T-cell (primary cell): ENCODE measurements at regions not wholly inside any gene's neighbourhood (a gene's known extent, or its start where the extent isn't known, plus 50 kb on each side); places are given as distances from the start of the nearest gene placed in this dataset.
"Not testable (repeated sequence)": the region's sequence is repeated elsewhere in the genome, so short reads cannot be mapped to it uniquely, and the experiment has no call there.

Experiments used
- ATAC-seq, 4 experiments: fragments of 200-7000 bp in 3 of 4; fragments of 150-1000 bp in 1 of 4; cut with Tn5 transposase; replicated peaks in 1 of 4; 1 replicate in 3 of 4; 2 replicates in 1 of 4; pipeline ENCODE4 v1.10.0; 2021; ENCODE audit warnings: moderate library complexity in 3 of 4, mild to moderate bottlenecking in 2 of 4, moderate number of reproducible peaks in 1 of 4
- CTCF ChIA-PET, 2 donors: fragments of 300-600 bp; sonication (Branson Sonifier 250); formaldehyde crosslinking; loops; one replicate each; lab custom pipeline; 2022; ENCODE audit warnings: antibody characterized with exemption in 2 of 2; lab: Charles Lee
- POLR2A ChIA-PET, 2 donors: fragments of 300-600 bp; sonication (Branson Sonifier 250); formaldehyde crosslinking; loops; one replicate each; lab custom pipeline; 2022; ENCODE audit warnings: antibody characterized with exemption in 2 of 2; lab: Charles Lee
- DNase-seq, 35 experiments: peaks; one replicate each; pipeline versions ENCODE4 v3.0.0 to v3.0.0-alpha.2; 2013 to 2023
- H3K27ac ChIP-seq: one replicate; pipeline ENCODE4 v1.5.1; 2013; ENCODE audit warnings: low read length
- H3K27me3 ChIP-seq, 2 experiments: replicated peaks in 1 of 2; 1 replicate in 1 of 2; 2 replicates in 1 of 2; pipeline versions ENCODE4 v1.6.1 to v1.7.0; 2013; ENCODE audit warnings: low read length in 1 of 2, mixed read lengths in 1 of 2; ENCODE audit not compliant: control insufficient read depth in 2 of 2, insufficient read depth in 2 of 2; ENCODE audit errors: extremely low read depth in 1 of 2
- H3K36me3 ChIP-seq, 2 donors: 1 replicate in 1 of 2; 2 replicates in 1 of 2; pipeline versions ENCODE4 v1.6.1 to v1.7.0; 2013; ENCODE audit warnings: low read length in 1 of 2; ENCODE audit not compliant: control insufficient read depth in 2 of 2, insufficient read depth in 1 of 2; ENCODE audit errors: extremely low read depth in 1 of 2
- H3K4me1 ChIP-seq, 2 experiments: 1 replicate in 1 of 2; 2 replicates in 1 of 2; pipeline versions ENCODE4 v1.6.1 to v1.7.0; 2013; ENCODE audit warnings: low read length in 2 of 2, mixed read lengths in 1 of 2; ENCODE audit not compliant: insufficient read depth in 2 of 2, control insufficient read depth in 1 of 2; ENCODE audit errors: extremely low read depth in 1 of 2
- H3K4me3 ChIP-seq, 2 donors: 1 replicate in 1 of 2; 2 replicates in 1 of 2; pipeline versions ENCODE4 v1.5.1 to v1.7.0; 2013; ENCODE audit warnings: mild to moderate bottlenecking in 2 of 2, low read length in 1 of 2, moderate library complexity in 1 of 2; ENCODE audit not compliant: control insufficient read depth in 1 of 2; ENCODE audit errors: extremely low read depth in 1 of 2
- H3K9me3 ChIP-seq: 2 replicates; pipeline ENCODE4 v1.7.0; 2013
- H3K27ac Mint-ChIP-seq, 2 donors: one replicate each; pipeline ENCODE4 v1.8.0; 2020 to 2021; ENCODE audit warnings: mild to moderate bottlenecking in 2 of 2, mixed read lengths in 2 of 2
- H3K27me3 Mint-ChIP-seq, 2 donors: one replicate each; pipeline ENCODE4 v1.8.0; 2021 to 2022; ENCODE audit warnings: mixed read lengths in 2 of 2
- H3K36me3 Mint-ChIP-seq: one replicate; pipeline ENCODE4 v1.8.0; 2021; ENCODE audit warnings: mixed read lengths
- H3K4me1 Mint-ChIP-seq, 3 donors: one replicate each; pipeline ENCODE4 v1.8.0; 2020 to 2022; ENCODE audit warnings: mixed read lengths in 3 of 3, mild to moderate bottlenecking in 1 of 3
- H3K4me3 Mint-ChIP-seq, 3 donors: one replicate each; pipeline ENCODE4 v1.8.0; 2020 to 2022; ENCODE audit warnings: mild to moderate bottlenecking in 3 of 3, mixed read lengths in 3 of 3, moderate library complexity in 3 of 3
- H3K9me3 Mint-ChIP-seq, 3 donors: one replicate each; pipeline ENCODE4 v1.8.0; 2020 to 2022; ENCODE audit warnings: mixed read lengths in 3 of 3
- WGBS: methylation state at CpG from one replicate; pipeline ENCODE4 v1.1.5; 2013; ENCODE audit warnings: missing lambda C conversion rate; ENCODE audit not compliant: insufficient coverage; 5-methylcytosine and 5-hydroxymethylcytosine counted together

DNA sequence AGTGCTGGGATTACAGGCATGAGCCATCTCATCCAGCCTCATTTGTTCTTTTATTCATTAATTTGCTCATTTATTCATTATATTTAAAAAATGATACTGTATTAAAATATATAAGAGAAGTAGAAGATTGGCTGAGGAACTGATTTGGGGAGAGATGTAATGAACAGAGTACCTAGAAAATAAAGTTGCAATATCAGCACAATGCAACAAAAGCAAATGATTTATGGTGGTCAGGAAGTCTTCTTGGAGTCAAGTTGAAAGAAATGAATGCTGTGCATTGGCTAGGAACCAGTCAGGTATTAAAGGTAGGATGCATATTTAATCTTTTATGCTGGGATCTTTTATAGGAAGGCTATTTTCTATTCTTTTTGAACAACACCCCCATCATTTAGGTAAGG is 152.2 kb downstream of the C3orf38 start:
- H3K36me3 ChIP-seq = no peaks in the 10 kb centered on the region
- H3K9me3 Mint-ChIP-seq = peaks cover 0 to 7% (median 0%) of the 10 kb centered on the region in 3 donors
- DNase-seq = no peak

DNA sequence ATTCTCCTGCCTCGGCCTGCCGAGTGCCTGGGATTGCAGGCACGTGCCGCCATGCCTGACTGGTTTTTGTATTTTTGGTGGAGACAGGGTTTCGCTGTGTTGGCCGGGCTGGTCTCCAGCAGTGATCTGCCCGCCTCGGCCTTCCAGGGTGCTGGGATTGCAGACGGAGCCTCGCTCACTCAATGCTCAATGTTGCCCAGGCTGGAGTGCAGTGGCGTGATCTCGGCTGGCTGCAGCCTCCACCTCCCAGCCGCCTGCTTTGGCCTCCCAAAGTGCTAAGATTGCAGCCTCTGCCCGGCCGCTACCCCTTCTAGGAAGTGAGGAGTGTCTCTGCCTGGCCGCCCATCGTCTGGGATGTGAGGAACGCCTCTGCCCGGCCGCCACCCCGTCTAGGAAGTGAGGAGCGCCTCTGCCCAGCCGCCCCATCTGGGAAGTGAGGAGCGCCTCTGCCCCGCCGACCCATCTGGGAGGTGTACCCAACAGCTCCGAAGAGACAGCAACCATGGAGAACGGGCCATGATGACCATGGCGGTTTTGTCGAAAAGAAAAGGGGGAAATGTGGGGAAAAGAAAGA is 153.7 kb downstream of the C3orf38 start:
- H3K9me3 Mint-ChIP-seq, CTCF ChIA-PET, H3K4me1 ChIP-seq, H3K36me3 Mint-ChIP-seq, H3K4me3 Mint-ChIP-seq, H3K27me3 Mint-ChIP-seq, H3K27ac Mint-ChIP-seq, H3K27ac ChIP-seq, DNase-seq, POLR2A ChIA-PET, H3K36me3 ChIP-seq, H3K9me3 ChIP-seq, H3K4me3 ChIP-seq, H3K27me3 ChIP-seq, ATAC-seq, H3K4me1 Mint-ChIP-seq: not testable (repeated sequence)
- WGBS = 91% methylated on average over 22 of the region's 30 CpGs

More for the DNA sequence above, 152.2 kb downstream of the C3orf38 start:
- Mint-ChIP-seq H3K4me3 (no peak overlapping the region), H3K27ac (no peak overlapping the region), H3K4me1 (peaks cover 0 to 7% (median 0%) of the 10 kb centered on the region in 3 donors), H3K27me3 (no peaks in the 10 kb centered on the region), H3K36me3 (no peaks in the 10 kb centered on the region)
- CTCF ChIA-PET = no interaction called here
- H3K4me1 ChIP-seq = peaks cover 0 to 4% of the 10 kb centered on the region in 2 experiments
- no peak for ATAC-seq
- POLR2A ChIA-PET = no interaction called here
- no peaks in the 10 kb centered on the region for H3K9me3 ChIP-seq
- no peaks in the 10 kb centered on the region for H3K27me3 ChIP-seq
- H3K4me3 ChIP-seq = no peak overlapping the region
- no peak overlapping the region for H3K27ac ChIP-seq

DNA sequence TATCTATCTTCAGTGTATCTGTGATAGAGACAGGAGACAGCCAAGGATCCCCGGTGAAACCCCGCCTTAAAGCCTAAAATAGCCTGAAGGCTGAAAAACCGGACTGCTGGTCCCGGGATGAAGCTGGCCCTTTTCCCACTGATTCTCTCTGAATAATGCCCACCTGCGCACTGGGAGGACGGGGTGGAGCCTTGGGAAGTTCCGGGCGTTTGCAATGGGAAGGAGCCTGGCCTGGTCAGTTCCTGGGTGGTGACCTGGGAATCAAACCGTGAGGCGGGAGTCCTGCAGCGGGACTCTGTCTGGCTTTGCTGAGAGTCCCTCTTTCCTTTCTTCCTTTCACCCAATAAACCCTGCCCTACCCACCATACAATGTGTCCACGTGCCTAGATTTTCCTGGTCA is 157.9 kb downstream of the C3orf38 start:
- Mint-ChIP-seq H3K4me3 (no peak overlapping the region), H3K27me3 (no peaks in the 10 kb centered on the region), H3K36me3 (no peaks in the 10 kb centered on the region), H3K27ac (no peak overlapping the region), H3K9me3 (peaks cover 0 to 7% (median 0%) of the 10 kb centered on the region in 3 donors), H3K4me1 (no peaks in the 10 kb centered on the region)
- H3K27me3 ChIP-seq = peaks cover 0 to 2% of the 10 kb centered on the region in 2 experiments
- CTCF ChIA-PET = no interaction called here
- H3K27ac ChIP-seq = no peak overlapping the region
- DNase-seq (no peak), ATAC-seq (no peak)
- no peaks in the 10 kb centered on the region for H3K4me1 ChIP-seq
- H3K9me3 ChIP-seq = no peaks in the 10 kb centered on the region
- no peak overlapping the region for H3K4me3 ChIP-seq
- POLR2A ChIA-PET = no interaction called here
- no peaks in the 10 kb centered on the region for H3K36me3 ChIP-seq
- 67% methylated on average over 7 of the region's 12 CpGs for WGBS

DNA sequence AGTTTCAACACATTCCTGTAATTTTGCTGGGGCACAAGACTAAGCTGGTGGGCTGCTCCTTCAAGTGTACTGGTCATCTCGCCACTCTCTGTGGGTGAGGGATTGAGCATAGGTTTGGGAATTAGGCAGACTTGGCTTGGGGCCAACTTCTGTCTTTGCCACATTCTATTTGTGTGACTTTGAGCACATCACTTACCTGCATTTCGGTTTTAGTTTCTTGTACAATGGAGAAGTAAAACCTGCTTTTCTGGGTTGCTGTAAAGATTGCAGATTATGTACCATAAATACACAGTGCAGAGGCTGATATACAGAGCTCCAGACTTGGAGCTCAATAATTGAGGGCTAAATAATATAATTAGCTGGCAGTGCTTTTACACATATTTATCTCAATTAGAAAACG is 162.1 kb downstream of the C3orf38 start:
- Histone ChIP-seq H3K27me3 (peaks cover 0 to 2% of the 10 kb centered on the region in 2 experiments), H3K9me3 (no peaks in the 10 kb centered on the region), H3K36me3 (no peaks in the 10 kb centered on the region), H3K4me1 (no peaks in the 10 kb centered on the region), H3K27ac (no peak overlapping the region), H3K4me3 (no peak overlapping the region)
- Mint-ChIP-seq H3K9me3 (no peaks in the 10 kb centered on the region), H3K36me3 (no peaks in the 10 kb centered on the region), H3K4me3 (no peak overlapping the region), H3K27ac (no peak overlapping the region), H3K4me1 (no peaks in the 10 kb centered on the region), H3K27me3 (no peaks in the 10 kb centered on the region)
- DNase-seq (no peak), ATAC-seq (no peak)
- ChIA-PET CTCF (no interaction called here), POLR2A (no interaction called here)
- 60% methylated on average over 1 of the region's 3 CpGs for WGBS

DNA sequence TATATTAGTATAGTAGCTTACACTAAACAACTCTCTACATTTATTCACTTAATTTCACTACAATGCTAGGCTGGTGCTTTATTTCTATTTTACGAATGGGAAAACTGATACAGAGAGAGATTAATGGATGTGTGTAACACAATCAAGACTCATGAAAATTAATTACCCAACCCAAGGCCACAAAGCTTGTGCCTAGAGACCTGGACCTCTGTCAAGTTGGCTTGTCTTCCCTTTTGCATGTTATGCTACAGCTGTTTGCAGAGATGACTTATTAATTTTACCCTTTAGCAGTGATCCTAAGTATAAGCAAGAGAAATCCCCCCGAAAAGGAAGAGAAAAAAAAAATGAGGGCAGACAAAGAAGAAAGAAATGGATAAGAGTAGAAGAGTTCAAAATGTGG is 162.5 kb downstream of the C3orf38 start:
- Mint-ChIP-seq H3K36me3 (no peaks in the 10 kb centered on the region), H3K4me3 (no peak overlapping the region), H3K27ac (no peak overlapping the region), H3K27me3 (no peaks in the 10 kb centered on the region), H3K9me3 (no peaks in the 10 kb centered on the region), H3K4me1 (no peaks in the 10 kb centered on the region)
- no peak overlapping the region for H3K4me3 ChIP-seq
- no peak overlapping the region for H3K27ac ChIP-seq
- H3K27me3 ChIP-seq = peaks cover 0 to 2% of the 10 kb centered on the region in 2 experiments
- no CpG with 5 or more reads among the region's 2 CpGs for WGBS
- DNase-seq = no peak
- H3K36me3 ChIP-seq = no peaks in the 10 kb centered on the region
- ChIA-PET POLR2A (no interaction called here), CTCF (no interaction called here)
- H3K9me3 ChIP-seq = no peaks in the 10 kb centered on the region
- no peaks in the 10 kb centered on the region for H3K4me1 ChIP-seq
- no peak for ATAC-seq

DNA sequence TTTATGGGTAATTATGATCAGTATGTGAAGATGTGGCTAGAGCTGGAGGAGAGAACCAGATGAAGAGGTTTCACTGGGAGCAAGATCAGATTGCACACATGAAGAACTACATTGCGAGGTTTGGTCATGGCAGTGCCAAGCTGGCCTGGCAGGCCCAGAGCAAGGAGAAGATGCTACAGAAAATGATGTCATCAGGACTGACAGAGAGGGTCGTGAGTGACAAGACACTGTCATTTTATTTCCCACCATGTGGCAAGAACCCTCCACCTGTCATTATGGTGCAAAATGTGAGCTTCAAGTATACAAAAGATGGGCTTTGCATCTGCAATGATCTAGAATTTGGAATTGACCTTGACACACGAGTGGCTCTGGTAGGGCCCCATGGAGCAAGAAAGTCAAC is 168.3 kb downstream of the C3orf38 start:
- 46% methylated on average over 3 of the region's 3 CpGs for WGBS
- no peaks in the 10 kb centered on the region for H3K4me1 Mint-ChIP-seq
- no peak for DNase-seq

More for the DNA sequence above, 168.3 kb downstream of the C3orf38 start:
- Histone ChIP-seq H3K9me3 (no peaks in the 10 kb centered on the region), H3K4me1 (no peaks in the 10 kb centered on the region), H3K27me3 (no peaks in the 10 kb centered on the region), H3K36me3 (no peaks in the 10 kb centered on the region), H3K27ac (no peak overlapping the region), H3K4me3 (no peak overlapping the region)
- CTCF ChIA-PET = no interaction called here
- no peak overlapping the region for H3K4me3 Mint-ChIP-seq
- ATAC-seq = no peak
- H3K27ac Mint-ChIP-seq = no peak overlapping the region
- POLR2A ChIA-PET = no interaction called here
- H3K27me3 Mint-ChIP-seq = no peaks in the 10 kb centered on the region
- no peaks in the 10 kb centered on the region for H3K36me3 Mint-ChIP-seq
- H3K9me3 Mint-ChIP-seq = peaks cover 0 to 4% (median 1%) of the 10 kb centered on the region in 3 donors
